HepG2 (cell line): ENCODE measurements at regions not wholly inside any gene's neighbourhood (a gene's known extent, or its start where the extent isn't known, plus 50 kb on each side); places are given as distances from the start of the nearest gene placed in this dataset.

ENCODE experiments used
- ZKSCAN1 ChIP-seq: fragments of 150-350 bp; IDR thresholded peaks from 2 replicates; pipeline ENCODE4 v1.6.1; 2014; ENCODE audit warnings: low read length
- ZNF256 ChIP-seq: sonication (generic); formaldehyde crosslinking; conservative IDR thresholded peaks from 2 replicates; pipeline ENCODE4 v1.4.0; 2020; ENCODE audit warnings: missing genetic modification reagents
- ZNF577 ChIP-seq: sonication (generic); formaldehyde crosslinking; IDR thresholded peaks from 2 replicates; pipeline ENCODE4 v1.4.0; 2020; ENCODE audit warnings: mild to moderate bottlenecking, low read depth, missing genetic modification reagents, borderline replicate concordance
- TF ChIP-seq, protein P1 (sequence below): sonication (generic); formaldehyde crosslinking; IDR thresholded peaks from 2 replicates; pipeline ENCODE4 v1.4.0; 2020; ENCODE audit warnings: missing genetic modification reagents, borderline replicate concordance
- TF ChIP-seq, protein P2 (sequence below): sonication (generic); formaldehyde crosslinking; IDR thresholded peaks from 2 replicates; pipeline ENCODE4 v1.4.0; 2020; ENCODE audit warnings: missing genetic modification reagents, mild to moderate bottlenecking, borderline replicate concordance

DNA sequence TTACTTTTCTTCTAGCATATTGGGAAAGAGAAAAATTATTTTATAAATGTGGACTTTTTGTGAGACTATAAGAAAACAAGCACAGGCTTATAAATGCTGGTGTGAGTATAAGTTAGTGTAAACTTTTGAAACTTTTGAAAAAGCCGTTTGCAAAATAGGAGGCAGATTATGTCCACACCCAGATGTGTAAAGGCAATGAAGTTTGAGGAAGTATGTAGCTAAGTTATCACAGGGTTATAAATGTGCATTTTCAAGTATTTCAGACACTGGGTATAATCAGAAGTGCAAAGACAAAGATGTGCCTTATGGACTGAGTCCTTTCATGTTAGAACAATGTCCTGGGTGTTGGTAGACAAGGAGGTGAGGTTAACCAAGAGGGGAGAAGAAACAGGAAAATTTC, 85.5 kb downstream of the ANXA1 start (continued):
- TF ChIP-seq, protein P1, sequence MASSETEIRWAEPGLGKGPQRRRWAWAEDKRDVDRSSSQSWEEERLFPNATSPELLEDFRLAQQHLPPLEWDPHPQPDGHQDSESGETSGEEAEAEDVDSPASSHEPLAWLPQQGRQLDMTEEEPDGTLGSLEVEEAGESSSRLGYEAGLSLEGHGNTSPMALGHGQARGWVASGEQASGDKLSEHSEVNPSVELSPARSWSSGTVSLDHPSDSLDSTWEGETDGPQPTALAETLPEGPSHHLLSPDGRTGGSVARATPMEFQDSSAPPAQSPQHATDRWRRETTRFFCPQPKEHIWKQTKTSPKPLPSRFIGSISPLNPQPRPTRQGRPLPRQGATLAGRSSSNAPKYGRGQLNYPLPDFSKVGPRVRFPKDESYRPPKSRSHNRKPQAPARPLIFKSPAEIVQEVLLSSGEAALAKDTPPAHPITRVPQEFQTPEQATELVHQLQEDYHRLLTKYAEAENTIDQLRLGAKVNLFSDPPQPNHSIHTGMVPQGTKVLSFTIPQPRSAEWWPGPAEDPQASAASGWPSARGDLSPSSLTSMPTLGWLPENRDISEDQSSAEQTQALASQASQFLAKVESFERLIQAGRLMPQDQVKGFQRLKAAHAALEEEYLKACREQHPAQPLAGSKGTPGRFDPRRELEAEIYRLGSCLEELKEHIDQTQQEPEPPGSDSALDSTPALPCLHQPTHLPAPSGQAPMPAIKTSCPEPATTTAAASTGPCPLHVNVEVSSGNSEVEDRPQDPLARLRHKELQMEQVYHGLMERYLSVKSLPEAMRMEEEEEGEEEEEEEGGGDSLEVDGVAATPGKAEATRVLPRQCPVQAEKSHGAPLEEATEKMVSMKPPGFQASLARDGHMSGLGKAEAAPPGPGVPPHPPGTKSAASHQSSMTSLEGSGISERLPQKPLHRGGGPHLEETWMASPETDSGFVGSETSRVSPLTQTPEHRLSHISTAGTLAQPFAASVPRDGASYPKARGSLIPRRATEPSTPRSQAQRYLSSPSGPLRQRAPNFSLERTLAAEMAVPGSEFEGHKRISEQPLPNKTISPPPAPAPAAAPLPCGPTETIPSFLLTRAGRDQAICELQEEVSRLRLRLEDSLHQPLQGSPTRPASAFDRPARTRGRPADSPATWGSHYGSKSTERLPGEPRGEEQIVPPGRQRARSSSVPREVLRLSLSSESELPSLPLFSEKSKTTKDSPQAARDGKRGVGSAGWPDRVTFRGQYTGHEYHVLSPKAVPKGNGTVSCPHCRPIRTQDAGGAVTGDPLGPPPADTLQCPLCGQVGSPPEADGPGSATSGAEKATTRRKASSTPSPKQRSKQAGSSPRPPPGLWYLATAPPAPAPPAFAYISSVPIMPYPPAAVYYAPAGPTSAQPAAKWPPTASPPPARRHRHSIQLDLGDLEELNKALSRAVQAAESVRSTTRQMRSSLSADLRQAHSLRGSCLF (CRISPR knock-in tag), result no peak
- TF ChIP-seq, protein P2, sequence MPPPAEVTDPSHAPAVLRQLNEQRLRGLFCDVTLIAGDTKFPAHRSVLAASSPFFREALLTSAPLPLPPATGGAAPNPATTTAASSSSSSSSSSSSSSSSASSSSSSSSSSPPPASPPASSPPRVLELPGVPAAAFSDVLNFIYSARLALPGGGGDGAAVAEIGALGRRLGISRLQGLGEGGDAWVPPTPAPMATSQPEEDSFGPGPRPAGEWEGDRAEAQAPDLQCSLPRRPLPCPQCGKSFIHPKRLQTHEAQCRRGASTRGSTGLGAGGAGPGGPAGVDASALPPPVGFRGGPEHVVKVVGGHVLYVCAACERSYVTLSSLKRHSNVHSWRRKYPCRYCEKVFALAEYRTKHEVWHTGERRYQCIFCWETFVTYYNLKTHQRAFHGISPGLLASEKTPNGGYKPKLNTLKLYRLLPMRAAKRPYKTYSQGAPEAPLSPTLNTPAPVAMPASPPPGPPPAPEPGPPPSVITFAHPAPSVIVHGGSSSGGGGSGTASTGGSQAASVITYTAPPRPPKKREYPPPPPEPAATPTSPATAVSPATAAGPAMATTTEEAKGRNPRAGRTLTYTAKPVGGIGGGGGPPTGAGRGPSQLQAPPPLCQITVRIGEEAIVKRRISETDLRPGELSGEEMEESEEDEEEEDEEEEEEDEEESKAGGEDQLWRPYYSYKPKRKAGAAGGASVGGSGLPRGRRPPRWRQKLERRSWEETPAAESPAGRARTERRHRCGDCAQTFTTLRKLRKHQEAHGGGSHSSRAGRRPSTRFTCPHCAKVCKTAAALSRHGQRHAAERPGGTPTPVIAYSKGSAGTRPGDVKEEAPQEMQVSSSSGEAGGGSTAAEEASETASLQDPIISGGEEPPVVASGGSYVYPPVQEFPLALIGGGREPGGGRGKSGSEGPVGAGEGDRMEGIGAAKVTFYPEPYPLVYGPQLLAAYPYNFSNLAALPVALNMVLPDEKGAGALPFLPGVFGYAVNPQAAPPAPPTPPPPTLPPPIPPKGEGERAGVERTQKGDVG, result no peak
- TF ChIP-seq ZNF577 (CRISPR knock-in tag) (no peak), ZKSCAN1 (no peak), ZNF256 (CRISPR knock-in tag) (no peak)
